GM18517 (cell line): ENCODE measurements at regions not wholly inside any gene's neighbourhood (a gene's known extent, or its start where the extent isn't known, plus 50 kb on each side); places are given as distances from the start of the nearest gene placed in this dataset.
"Not testable (repeated sequence)": the region's sequence is repeated elsewhere in the genome, so short reads cannot be mapped to it uniquely, and the experiment has no call there.

Experiments
- ATAC-seq: cut with Tn5 transposase; IDR thresholded peaks from one replicate; pipeline ENCODE4 v1.9.1; 2021; ENCODE audit warnings: mild to moderate bottlenecking, moderate library complexity; ENCODE audit not compliant: unreplicated experiment

DNA sequence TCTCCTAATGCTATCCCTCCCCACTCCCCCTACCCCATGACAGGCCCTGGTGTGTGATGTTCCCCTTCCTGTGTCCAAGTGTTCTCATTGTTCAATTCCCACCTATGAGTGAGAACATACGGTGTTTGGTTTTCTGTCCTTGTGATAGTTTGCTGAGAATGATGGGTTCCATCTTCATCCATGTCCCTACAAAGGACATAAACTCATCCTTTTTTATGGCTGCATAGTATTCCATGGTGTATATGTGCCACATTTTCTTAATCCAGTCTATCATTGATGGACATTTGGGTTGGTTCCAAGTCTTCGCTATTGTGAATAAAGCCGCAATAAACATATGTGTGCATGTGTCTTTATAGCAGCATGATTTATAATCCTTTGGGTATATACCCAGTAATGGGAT is 227.5 kb upstream of the PRDM1 start:
- not testable (repeated sequence) for ATAC-seq

DNA sequence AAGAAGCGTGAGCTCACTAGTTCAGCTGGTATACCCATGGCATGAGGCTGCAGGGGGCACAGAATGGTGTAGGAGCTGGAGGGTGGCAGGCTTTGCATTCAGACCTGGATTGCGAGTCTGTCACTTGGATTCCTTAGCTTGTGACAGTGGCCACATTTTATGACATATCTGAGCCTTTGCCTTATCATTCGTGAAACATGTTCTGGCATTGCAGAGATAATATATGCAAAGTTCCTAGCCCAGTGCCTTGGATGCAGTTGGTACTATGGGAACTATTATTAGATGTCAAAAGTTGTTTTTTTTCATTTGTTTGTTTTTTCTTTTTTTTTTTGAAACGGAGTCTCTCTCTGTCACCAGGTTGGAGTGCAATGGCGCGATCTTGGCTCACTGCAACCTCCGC is 230.7 kb upstream of the PRDM1 start:
- no peak for ATAC-seq

GRCh38 chr6:105853979-105854378 is 232.2 kb upstream of the PRDM1 start:
- not testable (repeated sequence) for ATAC-seq

- ATAC-seq: no peak
Measured at GRCh38 chr6:105851606-105852005, 234.5 kb upstream of the PRDM1 start.

DNA sequence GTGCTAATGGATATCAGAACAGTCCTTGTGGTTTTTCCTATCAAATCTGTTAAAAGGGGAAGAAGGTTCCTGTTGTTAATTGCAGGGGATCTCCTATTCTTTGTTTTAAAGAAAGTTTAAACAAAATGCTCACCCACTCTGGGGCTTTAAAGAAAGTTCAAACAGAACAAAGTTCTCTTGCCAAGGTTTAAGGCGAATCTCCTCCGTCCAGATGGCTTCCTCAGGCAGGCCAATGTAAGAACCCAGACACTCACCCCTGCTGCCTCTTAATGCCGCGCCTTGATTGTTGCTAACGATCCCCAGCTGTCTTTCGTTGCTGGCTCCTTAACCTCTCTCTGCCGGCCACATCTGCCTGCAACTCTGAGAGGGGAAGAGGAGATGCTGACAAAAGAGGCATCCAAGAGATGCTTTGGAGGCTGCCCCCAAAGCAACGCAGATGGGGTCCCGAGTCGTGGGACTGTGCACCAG is 235.0 kb upstream of the PRDM1 start:
- ATAC-seq: no peak

GRCh38 chr6:105850261-105851112 is 235.6 kb upstream of the PRDM1 start:
- no peak for ATAC-seq

DNA sequence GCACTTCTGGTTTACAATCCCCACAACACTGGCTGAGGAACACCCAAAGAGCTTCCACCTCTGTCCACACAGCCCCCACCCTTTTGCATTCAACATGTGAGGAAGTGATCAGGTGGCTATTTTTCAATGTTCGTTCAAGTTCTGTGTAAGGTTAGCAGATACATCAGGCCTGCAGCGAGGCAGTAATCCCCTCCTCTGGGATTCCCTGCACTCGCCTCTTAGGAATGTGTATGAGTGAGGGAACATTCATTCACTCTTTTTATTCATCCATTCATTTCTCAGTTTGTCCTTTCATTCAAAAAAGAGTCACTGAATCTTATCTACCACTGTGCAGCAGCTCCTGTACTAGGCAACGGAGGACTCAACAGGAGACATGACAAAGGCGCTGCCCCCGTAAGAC is 236.4 kb upstream of the PRDM1 start:
- no peak for ATAC-seq

DNA sequence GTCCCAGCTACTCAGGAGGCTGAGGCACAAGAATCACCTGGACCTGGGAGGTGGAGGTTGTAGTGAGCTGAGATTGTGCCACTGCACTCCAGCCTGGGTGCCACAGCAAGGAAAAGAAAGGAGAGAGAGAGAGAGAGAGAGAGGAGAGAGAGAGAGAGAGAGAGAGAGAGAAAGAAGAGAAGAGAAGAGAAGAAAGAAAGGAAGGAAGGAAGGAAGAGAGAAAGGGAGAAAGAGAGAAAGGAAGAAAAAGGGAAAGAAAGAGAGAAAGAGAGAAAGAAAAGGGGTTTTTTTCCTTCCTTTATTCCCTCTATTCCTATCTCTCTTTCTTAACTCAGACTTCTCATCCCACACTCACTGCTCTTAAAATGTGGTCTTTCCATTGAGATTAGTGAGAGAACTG is 238.7 kb upstream of the PRDM1 start:
- ATAC-seq: no peak

DNA sequence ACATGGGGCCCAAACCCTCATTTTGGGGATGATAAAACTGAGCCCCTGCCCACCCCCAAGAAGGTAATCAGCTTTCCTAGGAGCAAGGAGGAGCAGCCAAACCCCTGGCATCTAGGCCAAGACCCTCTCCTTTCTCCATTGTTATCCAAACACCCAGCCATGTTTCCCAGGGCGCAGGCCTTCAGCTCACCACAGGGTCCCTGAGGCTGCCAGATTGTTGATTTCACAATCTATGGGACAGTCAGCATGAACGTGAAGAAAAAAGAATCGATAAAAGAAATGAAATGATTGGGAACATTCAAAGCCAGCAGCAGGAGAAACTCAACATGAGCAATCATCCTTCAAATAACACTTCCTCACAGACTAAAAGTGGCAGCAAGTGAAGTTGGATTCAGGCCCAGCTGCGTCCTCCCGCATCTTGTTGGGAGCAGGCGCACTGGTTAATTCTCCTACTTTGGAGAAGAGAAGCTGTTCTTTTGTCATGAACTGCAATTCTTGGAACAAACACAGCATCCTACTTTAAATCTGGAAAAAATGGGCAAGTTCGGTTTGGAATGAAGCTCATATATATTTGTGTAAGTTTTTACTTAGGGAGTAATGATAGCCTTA is 241.8 kb upstream of the PRDM1 start:
- no peak for ATAC-seq

- ATAC-seq: no peak
Measured at GRCh38 chr6:105839266-105839665, 246.9 kb upstream of the PRDM1 start.

- ATAC-seq: no peak
Measured at GRCh38 chr6:105838171-105838570, 248.0 kb upstream of the PRDM1 start.

GRCh38 chr6:105836889-105837288 is 249.2 kb upstream of the PRDM1 start:
- ATAC-seq: no peak

DNA sequence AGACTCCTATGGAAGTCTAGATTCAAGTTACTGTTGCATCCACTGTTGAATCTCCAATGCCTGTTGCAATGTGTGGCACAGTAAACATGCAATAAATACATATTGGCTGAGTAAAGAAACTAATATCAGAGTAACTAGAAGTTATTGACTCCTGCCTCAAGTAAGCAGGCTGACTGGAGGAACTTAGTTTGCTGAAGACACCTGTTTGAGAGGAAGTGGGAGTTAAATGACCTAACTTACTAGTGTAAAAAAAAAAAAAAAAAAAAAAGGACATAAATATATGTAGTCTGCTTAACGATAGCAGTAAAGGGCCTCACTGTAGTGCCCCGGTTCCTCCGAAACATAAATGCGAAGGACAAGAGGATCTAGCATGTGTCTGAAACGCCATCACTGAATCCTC is 249.8 kb upstream of the PRDM1 start:
- ATAC-seq: no peak

DNA sequence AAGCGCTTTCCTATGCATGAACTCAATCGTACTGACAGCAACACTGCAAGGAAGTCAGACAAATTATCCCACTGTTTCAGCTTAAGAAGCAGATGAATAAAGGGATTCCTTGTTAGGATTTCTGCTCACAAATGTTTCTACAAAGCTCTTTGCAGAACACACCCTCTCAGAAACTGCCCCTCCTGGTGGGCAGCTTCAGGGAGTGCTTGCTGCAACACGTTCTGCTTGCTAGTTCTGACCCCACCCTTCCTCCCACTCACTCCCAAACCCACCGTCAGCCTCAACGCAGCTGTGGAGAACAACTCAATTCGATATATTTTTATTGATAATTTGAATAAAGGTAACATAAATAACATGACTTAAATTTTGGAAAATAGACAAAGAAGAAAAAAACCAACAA is 250.8 kb upstream of the PRDM1 start:
- no peak for ATAC-seq

GRCh38 chr6:105833959-105834947 is 251.9 kb upstream of the PRDM1 start:
- no peak for ATAC-seq

DNA sequence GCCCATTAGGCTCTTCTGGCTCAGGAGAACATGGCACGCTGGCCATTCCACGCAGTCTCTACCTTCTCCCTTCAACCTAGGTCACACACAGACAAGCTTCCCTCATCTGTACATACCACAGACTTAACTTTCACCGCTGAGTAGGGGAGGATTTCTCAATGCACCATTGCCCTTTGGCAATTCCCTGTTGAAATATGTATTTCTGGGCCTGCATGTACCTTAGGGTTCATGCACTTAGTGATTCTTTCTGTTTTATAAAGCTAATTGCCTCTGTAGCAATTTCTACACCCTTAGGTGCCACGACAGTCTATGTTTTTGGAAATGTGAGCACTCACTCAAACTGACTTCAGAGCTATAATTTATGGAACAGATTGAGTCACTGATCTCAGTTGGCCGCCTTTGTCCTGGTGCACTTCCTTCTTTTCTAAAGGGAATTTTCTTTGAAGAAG is 253.8 kb upstream of the PRDM1 start:
- no peak for ATAC-seq

DNA sequence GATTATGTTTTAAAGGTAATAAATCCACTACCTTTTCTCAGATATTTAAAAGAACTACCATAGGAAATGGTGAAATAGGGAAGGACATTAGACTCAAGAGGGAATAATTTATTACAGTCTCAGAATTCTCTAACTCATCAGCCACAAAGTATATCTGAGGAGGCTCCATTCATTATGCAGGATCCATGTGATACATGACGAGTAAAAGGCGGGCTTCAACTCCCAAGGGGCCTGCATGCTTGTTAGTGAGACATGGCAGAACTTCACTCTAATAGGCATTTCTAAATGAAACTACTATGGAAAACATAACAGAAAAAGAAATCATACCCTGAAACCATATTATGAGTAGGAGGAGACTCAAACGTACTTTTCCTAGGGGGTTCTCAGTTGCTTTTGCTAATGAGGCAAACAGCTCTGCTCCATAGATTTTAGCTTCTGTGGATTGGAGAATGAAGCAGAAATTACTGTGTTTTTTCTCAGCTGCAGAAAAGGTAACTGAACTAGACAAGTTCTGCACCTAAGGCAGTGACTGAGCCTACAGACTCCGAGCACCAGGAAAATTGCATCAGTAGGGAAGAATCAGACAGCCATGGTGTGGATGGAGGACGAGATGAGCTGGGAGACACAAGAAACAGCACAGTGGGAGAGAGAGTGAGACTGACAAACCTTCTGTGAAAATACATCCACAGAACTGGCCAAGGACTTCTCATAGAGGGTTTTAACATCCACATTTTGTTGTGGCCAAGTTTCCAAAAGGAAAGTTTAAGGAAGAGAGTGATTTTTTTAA is 254.6 kb upstream of the PRDM1 start:
- ATAC-seq: no peak

GRCh38 chr6:105825210-105825609 is 260.9 kb upstream of the PRDM1 start:
- no peak for ATAC-seq

- ATAC-seq: no peak
Measured at GRCh38 chr6:105824732-105825131, 261.4 kb upstream of the PRDM1 start.

DNA sequence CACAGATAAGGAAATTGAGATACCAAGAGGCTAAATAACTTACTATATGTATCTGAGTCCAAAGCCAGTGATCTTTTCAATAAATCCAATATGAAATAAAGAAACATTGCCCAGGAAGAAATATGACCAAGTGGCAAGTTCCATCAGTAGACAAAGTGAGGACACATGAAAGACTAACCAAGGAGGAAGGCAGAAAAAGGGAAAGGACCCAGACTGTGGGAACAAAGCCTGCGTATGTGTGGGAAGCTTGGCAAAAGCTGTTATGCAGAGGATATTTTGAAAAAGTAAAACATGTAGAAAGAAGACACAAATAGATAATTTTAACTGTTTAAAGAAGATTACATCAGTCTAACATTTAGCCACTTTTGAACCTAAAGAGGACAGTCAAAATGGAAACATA is 264.4 kb upstream of the PRDM1 start:
- no peak for ATAC-seq
